ENCODE measurements at regions not wholly inside any gene's neighbourhood (a gene's known extent, or its start where the extent isn't known, plus 50 kb on each side); places are given as distances from the start of the nearest gene placed in this dataset.
"Not testable (repeated sequence)": the region's sequence is repeated elsewhere in the genome, so short reads cannot be mapped to it uniquely, and the experiment has no call there.

DNA sequence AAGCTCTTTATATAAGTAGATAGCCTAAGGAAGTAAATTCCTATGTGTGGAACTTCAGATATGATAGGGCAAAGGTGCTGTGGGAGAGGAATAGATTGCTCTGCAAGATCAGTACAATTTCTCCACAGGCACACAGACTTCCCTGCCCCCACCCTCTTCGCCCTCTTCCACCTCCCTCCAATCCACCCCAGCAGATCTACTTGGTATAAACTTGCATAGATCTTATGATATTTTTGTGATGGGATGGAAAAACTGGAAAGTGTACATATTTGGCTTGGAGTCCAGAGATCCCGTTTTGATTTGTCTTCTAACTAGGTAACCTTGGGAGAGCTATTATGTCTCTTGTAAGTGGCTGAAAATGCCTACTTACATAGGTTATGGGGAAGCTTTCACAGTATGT lies 586.3 kb upstream of the USP24 start:
- no peak for DNase-seq

- DNase-seq, result no peak
These were observed 585.3 kb upstream of the USP24 start for GRCh38 chr1:55800503-55800902.

DNA sequence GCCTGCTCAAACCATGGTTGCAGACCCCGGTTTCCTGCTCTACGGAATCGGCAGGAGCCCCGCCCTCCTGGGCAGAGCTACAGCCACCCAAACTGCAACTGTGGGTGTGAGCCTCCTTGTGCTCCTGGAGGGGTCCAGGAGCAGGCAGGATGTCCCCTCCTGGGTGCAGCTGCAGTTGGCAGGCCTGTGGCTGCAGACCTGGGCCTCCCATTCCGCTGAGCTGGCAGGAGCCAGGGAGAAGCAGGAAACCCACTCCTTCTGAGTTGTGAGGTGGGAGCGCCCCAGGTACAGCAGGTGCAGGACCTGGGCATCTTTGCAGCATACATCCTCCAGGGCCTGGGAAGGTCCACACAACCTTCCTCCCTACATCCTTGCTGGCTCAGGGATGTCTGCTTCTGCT lies 578.7 kb upstream of the USP24 start:
- DNase-seq, result no peak

- DNase-seq, result no peak
These were observed 577.7 kb upstream of the USP24 start for GRCh38 chr1:55792870-55793269.

DNA sequence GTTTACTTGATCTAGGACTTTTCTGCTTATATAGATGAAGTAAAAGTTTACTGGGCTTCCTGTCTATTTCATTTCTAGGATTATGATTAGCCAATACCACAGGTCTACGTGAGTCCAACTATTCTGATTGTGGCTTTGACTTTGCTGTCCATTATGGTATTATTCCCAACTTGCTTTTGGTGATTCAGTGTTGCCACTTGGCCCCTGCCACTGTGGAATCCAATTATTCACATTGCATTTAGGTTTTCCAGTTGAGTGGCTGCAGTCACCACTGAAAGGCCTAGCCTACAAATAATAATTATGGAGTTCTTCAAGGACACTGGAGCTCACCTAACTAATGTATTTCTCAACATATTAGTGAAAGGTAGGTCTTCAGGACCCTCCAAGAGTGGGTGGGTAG lies 574.3 kb upstream of the USP24 start:
- DNase-seq, result no peak

- DNase-seq, result no peak
These were observed 571.2 kb upstream of the USP24 start for GRCh38 chr1:55786396-55786795.

DNA sequence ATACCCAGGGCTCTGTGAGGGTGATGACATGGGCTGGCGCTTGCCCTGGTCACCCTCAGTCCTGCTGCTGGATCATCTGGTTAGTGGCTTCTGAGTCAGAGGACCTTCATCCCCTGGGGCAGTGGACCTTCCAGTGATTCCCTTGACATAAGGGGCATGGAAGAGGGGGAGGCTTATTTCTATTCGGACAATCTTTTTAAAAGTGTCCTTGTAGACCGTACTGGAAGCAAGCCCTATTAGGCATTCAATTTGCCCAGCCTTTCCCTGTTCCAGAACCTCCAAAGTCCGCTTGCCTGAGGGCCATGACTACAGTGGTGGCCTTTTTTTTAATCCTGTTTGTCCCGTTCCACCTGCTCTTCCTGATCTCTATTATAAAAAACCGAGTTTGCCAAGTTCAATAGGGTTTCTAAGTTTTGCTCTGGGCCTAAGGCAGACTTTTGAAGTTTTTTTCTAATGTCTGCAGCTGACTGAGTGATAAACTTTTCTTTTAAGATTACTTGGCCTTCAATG lies 569.8 kb upstream of the USP24 start:
- DNase-seq, result not testable (repeated sequence)

DNA sequence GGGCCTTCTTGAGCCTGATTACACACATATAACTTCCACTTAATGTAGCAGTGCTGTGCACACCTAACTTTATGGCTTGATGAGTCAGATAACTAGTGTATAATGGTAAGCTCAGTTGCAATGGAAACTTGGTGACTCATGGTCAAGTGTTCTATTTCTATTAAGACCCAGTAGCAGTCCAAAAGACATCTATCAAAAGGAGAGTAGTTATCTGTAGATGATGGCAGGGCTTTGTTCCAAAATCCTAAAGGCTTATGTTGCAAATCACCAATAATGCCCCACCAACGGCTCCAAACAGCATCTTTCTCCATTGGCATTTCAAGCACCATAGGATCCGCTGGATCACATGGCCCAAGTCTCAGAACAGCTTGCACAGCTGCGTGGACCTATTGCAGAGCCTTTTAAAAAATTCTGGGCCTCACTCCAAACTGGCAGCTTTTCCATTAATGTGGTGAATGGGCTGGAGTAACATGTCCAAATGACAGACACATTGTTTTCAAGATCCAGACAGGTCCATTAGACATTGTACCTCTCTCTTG lies 566.8 kb upstream of the USP24 start:
- DNase-seq, result no peak

DNA sequence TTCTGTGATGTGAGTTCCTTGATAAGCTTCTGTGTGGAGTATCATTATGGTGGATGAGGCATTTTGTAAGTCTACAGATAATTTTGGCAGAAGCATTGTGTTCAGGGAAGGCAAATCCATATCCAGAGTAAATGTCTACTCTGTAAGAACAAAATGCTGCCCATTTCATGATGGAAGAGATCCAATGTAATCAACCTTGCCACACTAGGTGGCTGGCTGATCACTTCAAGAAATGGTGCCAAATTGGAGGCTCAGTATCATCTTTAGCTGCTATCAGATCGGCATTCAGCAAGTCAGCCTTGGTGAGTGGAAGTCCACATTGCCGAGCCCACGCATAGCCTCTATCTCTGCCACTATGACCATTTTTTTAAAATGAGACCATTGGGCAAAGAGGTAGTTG lies 565.8 kb upstream of the USP24 start:
- no peak for DNase-seq

DNA sequence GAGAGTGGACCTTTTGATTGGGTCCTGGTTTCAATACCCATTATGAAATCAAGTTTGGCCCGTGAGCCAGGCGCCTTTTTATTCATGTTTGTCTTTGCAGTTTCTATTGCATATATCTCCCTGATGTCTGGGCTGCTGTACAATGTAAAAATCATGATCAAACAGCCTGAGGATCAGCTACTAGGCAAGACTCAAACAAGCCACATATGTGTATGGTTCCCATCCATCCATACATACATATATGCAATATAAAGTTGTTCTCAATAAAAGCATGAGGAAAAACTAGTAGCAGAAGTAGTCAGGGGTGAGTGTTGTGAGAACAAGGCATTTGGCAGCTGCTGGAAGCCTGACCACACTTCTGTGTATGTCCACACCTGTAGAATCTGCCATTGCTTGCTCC lies 562.4 kb upstream of the USP24 start:
- DNase-seq, result no peak

DNA sequence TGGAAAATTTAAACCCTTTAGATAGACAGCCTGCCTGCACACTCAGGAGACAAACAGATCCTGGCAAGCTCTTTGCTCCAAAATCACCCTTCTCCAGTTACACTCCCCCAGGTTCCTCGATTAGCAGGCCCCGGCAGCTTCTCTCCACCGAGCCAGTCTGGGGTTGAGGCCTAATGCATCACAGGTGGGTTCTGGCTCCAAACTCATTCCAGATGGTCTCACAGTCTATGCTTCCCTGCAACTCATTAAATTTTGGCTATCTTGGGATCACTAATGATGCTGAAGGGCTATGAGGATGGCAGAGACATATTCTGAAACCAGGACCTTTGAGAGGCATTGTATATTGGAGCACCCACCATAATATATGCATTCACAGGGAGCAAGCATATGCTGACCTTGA lies 559.8 kb upstream of the USP24 start:
- DNase-seq, result no peak

DNA sequence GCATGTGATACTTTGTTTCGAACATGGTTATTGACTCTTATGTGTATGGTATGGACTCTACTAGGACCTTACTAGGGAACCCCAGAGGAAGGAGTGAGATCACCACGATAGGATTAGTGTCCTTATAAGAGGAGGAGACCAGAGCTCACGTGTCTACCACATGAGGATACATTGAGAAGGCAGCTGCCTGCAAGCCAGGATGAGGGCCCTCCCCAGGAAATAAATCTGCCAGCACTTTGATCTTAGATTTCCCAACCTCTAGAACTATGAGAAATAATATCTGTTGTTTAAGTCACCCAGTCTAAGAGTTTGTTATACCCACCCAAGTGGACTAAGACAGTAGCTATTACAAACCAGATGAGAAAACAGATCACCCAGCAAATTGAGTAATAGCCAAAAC lies 559.3 kb upstream of the USP24 start:
- no peak for DNase-seq

DNA sequence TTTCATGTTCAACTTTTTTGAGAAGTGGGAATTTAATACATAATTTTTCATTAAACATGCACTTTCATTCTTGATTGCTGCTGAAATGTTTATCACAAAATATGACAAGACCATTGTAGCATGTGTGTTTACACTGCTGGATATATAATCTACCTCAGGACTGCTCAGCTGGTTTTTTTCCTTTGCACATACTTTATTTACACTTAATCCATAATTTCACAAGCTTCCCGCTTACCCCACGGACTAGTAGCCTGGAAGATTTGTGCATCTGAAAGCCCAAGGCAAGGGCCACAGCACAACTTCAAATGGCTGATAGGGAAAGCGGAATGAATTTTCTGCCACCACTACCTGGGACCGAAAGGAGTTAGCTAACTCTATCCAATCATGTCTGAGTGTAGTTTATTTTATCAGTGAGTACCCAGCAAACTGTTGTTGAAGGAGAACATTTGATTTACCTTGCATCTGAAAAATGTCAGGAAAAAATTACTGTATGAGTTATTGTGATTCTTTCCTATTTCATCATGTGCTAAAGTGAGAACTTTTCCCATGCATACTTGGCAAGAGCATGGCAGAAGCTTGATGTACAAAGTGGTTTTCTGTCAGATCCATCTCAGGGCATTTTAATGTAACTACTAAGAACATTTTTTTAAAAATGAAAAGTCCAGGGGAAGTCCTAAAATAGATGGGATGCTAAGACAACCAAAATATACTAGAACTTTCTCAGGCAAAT lies 558.2 kb upstream of the USP24 start:
- no peak for DNase-seq

GRCh38 chr1:55768327-55768952 lies 553.3 kb upstream of the USP24 start:
- DNase-seq, result no peak

DNA sequence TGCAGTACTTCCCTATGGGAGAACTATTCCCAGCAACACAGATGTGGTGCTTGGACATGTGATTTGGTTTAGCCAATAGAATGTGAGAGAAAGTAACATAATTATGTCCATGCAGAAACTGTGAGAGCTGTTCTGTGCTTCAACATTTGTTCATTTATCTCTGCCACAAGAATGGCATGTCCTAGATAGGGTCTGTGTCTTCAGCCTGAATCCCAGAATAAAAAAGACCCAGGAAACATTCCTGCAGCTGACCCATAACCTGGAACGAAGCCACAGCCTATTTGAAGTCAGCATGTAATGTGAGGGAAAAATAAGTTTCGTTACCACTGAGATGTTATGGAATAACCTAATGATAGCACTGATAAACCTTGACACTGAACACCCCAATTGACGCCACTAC lies 552.0 kb upstream of the USP24 start:
- no peak for DNase-seq

GRCh38 chr1:55765505-55765904 lies 550.3 kb upstream of the USP24 start:
- not testable (repeated sequence) for DNase-seq

- DNase-seq, result no peak
These were observed 536.6 kb upstream of the USP24 start for GRCh38 chr1:55751776-55752175.

GRCh38 chr1:55750628-55750995 lies 535.4 kb upstream of the USP24 start:
- no peak for DNase-seq

DNA sequence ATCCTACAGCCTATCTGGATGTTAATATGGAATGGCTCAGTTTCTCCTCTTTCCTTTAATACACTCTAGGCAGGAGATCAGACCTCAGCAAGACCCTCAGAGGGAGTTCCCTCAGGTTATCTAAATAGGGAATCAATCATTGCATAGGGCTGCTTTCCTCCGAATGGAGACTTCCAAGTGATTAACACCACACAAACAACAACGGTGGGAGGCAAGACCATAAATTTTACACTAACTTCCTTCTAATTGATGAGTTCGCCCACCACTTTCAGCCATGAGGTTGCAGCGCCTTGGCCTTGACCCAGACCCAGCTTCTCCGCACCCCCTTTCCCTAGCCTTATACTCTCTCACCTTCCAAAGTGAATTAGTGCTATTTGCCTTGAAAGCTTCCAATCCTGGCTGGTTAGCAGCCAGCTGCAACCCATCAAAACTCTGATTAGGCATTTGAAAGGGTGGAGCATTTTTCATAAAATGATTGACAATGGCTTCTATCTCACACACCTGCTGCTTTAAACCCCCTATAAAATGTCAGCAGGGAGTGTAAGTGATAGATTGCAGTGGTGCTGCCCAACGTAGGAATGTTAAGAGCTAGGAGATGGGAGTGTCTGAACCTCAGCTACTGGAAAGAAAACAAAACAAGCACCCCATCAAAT lies 534.9 kb upstream of the USP24 start:
- DNase-seq, result no peak

- no peak for DNase-seq
These were observed 532.3 kb upstream of the USP24 start for GRCh38 chr1:55747408-55747841.

DNA sequence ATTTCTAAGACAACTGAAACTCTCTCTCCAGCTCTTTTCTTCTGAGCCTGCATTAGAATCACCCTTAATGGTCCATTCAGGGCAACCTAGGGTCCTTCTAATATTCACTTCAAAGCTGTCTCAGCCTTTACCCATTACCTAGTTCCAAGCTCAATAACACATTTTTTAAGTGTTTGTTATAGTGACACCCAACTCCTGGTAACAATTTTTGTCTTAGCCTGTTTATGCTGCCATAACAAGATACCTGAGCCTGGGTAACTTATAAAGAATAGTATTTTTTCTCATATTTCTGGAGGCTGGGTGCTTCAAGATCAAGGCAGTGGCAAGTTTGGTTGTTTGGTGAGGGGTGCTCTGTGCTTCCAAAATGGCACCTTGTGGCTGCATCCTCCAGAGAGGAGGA lies 531.5 kb upstream of the USP24 start:
- DNase-seq, result no peak

- DNase-seq, result no peak
These were observed 526.4 kb upstream of the USP24 start for GRCh38 chr1:55741516-55741915.

DNA sequence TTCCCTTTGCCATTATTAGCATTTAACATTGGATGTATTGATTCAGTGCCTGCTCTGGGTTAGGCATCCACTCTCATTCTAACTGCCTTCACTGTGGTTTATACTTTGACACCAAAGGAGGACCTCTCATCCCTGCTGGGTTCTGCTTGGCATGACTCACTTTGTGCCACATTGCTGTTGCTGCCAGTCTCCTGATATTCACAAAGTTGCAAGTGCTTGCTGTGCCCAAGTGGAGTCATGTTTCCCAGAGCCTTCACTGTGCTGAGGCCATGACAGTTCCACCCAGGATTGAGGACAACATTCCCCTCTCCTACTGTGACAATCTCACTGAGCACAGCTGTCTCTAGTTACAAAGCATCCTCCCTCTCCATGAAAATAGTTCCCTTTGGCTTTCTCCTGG lies 519.9 kb upstream of the USP24 start:
- DNase-seq, result no peak

- no peak for DNase-seq
These were observed 511.8 kb upstream of the USP24 start for GRCh38 chr1:55726994-55727393.

All from NCI-H69 (cell line).